ENCODE measurements at regions not wholly inside any gene's neighbourhood (a gene's known extent, or its start where the extent isn't known, plus 50 kb on each side); places are given as distances from the start of the nearest gene placed in this dataset.

DNA sequence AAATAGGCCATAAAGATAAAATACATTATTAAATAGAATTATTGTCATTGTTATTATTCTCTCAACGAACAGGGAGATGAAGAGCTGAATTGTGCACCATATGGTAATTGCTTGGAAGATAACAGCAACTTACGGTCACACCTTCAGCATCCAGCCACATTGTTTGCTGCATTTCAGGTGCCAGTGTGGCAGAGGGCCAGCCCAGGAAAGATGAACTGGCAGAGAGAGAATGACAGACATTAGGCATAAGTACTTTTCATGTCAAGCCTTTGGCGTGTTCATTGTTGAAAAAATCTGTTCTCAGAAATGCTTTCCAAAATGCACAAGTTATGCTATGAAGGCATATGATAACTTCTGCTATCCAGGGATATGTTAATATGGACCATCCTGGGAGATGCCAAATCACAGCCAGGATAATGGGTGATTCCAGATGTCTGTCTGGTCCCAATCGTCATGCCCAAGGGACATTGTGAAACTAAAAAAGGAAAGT is 748.6 kb upstream of the PIK3C3 start:
- DNase-seq, result no peak

GRCh38 chr18:41199212-41199611 is 755.8 kb upstream of the PIK3C3 start:
- DNase-seq, result no peak

GRCh38 chr18:41197967-41198366 is 757.1 kb upstream of the PIK3C3 start:
- DNase-seq, result no peak

- DNase-seq, result no peak
Measured at GRCh38 chr18:41170346-41170745, 784.7 kb upstream of the PIK3C3 start.

DNA sequence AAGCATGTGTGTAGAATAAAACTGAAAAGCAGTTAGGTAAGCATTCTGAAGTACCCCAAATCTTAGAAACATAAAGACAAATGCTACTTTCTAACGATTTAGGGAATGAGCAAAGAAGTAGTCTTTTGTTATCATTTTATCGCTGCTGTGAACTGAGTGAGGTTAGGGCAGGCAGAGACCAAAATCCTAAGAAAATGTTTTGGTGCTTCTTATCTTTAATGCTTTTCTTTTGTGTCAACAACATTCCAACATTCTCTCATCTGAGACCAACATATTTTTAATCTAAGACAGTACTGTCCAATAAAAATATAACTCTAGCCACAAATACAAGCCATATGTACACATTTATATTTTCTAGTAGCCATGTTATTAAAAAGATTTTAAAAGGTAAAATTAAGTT is 789.4 kb upstream of the PIK3C3 start:
- no peak for DNase-seq

- no peak for DNase-seq
Measured at GRCh38 chr18:41162781-41163180, 792.3 kb upstream of the PIK3C3 start.

DNA sequence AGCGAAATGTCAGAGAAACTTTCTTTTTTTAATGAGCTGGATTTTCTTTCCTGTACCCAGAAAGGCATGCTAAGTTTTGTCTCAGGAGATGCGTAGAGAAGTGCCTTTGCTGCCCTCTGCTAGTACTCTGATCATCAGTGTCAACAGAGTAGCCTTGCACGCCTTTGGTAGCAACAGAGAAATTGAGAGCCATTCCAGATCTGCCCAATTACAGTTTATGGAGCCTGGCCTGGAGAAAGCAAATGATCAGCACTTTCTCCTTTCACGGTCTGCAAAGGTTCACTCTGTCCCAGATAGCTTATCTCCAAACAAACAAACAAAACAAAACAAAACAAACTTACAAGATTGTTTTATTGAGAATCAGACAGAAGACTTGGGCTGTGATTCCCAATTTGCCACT is 792.8 kb upstream of the PIK3C3 start:
- no peak for DNase-seq

- DNase-seq, result no peak
Measured at GRCh38 chr18:41155910-41156851, 798.9 kb upstream of the PIK3C3 start.

- DNase-seq, result no peak
Measured at GRCh38 chr18:41155025-41155424, 800.0 kb upstream of the PIK3C3 start.

GRCh38 chr18:41153871-41154270 is 801.2 kb upstream of the PIK3C3 start:
- no peak for DNase-seq

DNA sequence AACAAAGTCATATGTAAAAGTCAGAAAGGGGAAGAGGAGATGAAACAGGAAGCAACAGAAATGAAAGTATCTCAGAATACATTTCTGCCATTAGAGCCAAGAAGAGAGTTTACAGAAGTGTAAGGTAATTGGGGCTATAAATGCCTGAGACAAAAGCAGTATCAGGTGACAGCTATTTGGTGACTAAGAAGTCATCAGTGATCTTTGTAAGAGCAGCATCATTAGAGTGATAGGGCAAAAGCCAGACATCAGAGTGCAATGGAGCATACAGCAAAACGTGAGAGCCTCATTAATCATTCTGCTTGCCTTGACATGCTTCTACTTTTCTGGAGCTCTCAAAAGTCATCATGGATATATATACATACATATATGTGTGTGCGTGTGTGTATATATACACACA is 804.7 kb upstream of the PIK3C3 start:
- no peak for DNase-seq

- DNase-seq, result no peak
Measured at GRCh38 chr18:41146301-41146700, 808.7 kb upstream of the PIK3C3 start.

DNA sequence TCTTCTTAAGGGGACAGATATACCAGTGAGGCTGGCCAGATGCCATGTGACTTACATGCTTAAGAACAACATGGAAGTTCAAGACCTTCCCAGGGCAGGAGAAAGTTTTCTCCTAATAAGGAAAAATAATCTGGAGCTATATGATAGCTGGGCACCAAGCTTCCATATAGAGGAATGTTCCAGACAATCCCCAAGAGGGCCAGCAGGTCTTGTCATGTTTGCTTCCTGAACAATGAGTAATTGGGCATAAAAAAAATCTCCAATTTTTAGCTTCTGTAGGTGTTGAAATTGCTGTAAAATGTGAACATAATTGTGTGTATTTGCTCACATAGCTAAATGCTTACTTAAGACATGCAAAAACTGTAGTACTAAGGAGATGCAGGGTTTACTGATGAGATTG is 809.5 kb upstream of the PIK3C3 start:
- no peak for DNase-seq

GRCh38 chr18:41144441-41144840 is 810.6 kb upstream of the PIK3C3 start:
- DNase-seq, result no peak

GRCh38 chr18:41140506-41140905 is 814.5 kb upstream of the PIK3C3 start:
- no peak for DNase-seq

- DNase-seq, result no peak
Measured at GRCh38 chr18:41135146-41135545, 819.9 kb upstream of the PIK3C3 start.

DNA sequence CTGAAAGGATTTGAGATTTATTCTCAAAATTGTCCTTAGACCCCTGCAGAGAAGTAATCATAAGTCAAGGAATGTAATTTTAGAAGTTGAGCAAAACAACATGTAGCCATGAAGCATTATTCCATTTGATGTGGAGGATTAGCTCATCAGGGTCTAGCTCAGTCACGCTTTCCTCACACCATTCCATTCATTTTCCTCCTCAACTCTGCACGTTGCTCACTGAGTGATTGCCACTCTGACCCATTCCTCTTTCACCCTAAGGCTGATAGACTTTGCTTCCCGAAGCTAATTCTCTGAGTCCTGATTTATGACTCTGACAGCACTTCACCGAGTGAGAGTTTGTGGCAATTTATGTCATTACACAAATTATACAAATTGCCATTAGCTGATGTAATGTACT is 820.6 kb upstream of the PIK3C3 start:
- no peak for DNase-seq

DNA sequence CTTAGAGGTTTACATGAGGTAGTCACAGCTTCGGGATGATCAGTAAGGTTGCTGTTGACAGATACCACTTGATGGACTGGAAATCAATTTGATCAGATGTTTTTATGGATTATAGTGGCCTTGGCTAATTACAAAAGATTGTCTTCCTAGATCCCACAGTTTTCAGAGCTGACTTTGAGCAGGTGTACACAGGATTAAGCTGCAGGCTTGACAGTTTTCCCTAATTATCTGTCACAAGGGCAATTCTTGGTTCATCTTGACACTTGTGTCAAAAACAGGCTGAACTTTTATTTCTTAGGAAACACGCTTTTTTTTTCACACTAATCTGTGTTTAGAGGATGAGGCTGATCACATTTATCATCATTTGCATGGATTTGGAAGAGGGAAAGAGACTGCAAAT is 824.0 kb upstream of the PIK3C3 start:
- no peak for DNase-seq

GRCh38 chr18:41128545-41128944 is 826.5 kb upstream of the PIK3C3 start:
- DNase-seq, result no peak

GRCh38 chr18:41128126-41128525 is 826.9 kb upstream of the PIK3C3 start:
- no peak for DNase-seq

DNA sequence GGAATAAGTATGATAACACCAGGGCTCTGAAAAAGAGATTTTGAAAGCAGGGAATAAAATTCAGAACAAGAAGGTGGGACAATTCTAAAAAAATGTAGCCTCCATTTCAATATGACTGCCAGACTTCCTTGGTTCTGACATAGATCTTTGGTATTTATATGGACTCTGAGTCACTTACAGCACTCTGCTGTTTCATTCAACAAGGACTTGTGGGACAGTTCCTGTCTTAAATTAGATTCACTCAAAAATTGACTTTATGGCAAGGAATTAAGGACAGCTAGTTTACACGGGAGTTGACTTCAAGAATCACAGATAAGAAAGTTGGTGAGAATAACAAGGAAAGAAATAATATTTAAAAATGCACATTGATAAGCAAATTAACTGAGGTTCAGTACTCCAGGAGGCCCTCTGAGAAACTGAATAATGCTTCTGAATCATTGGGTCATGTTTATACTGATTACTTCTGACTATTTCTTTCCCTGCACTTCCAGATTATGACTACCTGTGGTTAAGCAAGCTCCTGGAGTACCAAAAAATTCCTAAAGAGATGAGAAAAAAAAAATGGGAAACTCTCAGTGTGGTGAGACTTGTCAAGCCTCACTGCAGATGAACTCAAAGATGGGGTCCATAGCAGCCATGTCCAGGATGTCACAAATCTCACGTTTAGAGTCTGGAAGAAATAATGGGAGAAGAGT is 828.3 kb upstream of the PIK3C3 start:
- no peak for DNase-seq

DNA sequence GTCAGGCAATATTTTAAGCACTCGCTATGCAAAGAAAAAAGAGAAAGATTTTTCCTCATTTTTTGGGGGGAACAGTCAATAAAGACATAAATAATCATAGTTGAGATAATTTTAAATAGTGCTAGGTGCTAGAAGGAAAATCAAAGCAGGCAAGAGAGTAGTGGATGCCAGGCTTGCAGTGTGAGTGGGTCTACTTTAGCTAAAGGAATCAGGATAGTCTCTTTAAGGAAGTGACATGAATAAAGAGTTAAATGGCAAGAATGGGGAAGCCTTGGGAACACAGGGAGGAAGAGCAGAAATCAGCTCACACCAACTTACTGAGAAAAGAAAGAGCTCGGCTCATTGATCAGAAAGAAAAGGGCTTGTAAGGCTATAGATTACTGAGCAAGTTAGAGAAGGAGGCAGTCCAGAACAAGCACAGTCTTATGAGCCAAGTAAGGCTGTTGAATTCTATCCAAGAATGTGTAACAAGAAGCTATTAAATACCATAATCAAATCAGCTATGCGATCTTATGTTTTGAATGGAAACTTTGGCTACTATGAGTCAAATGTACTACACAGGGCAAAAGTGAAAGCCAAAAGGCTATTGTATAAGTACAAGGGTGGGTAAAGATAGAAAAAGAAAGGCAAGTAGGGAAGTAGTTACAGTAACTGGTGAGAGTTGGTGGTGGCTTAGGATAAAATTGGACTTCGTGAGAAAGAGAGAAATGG is 833.8 kb upstream of the PIK3C3 start:
- DNase-seq, result no peak

DNA sequence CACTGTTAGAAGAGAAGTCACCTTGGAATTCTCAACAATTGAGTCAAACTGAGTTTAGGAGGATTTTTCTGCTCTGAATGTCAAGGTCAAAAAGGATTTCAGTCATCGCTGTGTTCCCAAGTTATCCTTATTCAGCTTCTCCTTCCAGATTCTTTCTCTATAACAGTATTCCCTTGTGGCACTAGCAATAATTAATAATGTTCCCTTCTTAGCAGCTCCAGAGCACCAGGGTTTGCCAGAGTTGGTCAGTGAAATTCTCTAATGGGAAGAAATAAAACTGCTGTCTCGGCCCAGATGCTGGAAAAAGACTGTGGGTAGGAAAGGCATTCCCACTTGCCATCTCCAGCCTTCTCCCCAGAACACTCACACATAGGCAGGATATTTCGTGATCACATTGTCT is 836.0 kb upstream of the PIK3C3 start:
- no peak for DNase-seq

All from hematopoietic multipotent progenitor cell treated with erythropoietin and hydrocortisone succinate and interleukin-3 and kit ligand, for 8 days (in vitro differentiated cells).